ENCODE measurements at regions not wholly inside any gene's neighbourhood (a gene's known extent, or its start where the extent isn't known, plus 50 kb on each side); places are given as distances from the start of the nearest gene placed in this dataset.

DNA sequence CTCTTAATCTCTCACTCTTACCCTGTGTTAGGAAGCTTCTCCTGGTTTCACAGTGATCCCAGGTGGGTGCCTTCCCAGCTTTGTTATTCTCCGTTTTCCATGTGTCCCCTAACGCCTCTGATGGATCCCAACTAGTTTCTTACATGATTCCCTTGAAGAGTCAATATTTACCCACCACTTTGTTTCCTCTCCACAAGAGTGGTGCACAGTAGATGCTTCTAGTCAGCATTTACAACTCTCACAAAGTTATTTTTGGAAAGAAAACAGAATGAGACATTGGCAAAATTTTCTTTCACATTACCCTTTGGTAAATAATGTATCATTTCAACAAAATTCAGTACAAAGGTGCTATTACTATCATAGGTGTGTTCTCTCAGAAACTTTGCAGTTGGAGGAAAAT lies 1611.1 kb upstream of the ZEB2 start:
- DNase-seq (ENCODE audit: low spot score in 2 of 2) = no peak
- intact Hi-C loops (cut with DNase I; ENCODE audit: low total_unique reads) = loop anchor here (10.0 kb wide), 1 partner anchor 606 kb away; no protein-coding TSS in a partner anchor

DNA sequence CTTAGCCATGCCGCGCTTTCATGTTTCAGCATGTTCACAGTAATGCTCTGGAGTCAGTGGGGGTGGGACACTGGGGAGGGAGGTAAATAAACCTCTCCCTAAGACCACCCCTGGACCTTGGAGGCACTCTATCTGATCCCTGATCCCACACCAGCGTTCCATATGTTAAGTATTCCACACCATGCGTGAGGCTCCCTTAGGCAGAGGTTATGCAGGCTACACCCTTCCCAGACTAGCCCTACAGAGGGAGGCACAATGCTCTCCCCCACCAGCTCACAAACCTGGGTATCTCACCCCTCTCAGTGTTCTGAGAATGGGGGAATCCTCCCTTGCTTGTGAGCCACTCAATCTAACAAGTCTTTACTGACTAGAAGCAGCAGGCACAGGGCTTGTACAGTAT lies 1610.4 kb upstream of the ZEB2 start:
- TF ChIP-seq, protein P1, sequence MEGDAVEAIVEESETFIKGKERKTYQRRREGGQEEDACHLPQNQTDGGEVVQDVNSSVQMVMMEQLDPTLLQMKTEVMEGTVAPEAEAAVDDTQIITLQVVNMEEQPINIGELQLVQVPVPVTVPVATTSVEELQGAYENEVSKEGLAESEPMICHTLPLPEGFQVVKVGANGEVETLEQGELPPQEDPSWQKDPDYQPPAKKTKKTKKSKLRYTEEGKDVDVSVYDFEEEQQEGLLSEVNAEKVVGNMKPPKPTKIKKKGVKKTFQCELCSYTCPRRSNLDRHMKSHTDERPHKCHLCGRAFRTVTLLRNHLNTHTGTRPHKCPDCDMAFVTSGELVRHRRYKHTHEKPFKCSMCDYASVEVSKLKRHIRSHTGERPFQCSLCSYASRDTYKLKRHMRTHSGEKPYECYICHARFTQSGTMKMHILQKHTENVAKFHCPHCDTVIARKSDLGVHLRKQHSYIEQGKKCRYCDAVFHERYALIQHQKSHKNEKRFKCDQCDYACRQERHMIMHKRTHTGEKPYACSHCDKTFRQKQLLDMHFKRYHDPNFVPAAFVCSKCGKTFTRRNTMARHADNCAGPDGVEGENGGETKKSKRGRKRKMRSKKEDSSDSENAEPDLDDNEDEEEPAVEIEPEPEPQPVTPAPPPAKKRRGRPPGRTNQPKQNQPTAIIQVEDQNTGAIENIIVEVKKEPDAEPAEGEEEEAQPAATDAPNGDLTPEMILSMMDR (IDR thresholded peaks at IDR 0.05) = no peak
- TF ChIP-seq POLR2A (IDR thresholded peaks at IDR 0.05) (no peak), POLR2AphosphoS5 (IDR thresholded peaks at IDR 0.05) (no peak)
- intact Hi-C loops (cut with DNase I; ENCODE audit: low total_unique reads) = loop anchor here (10.0 kb wide), 1 partner anchor 605 kb away; no protein-coding TSS in a partner anchor
- Histone ChIP-seq H3K27me3 (no peaks in the 10 kb centered on the region), H3K4me3 (no peak overlapping the region), H3K36me3 (no peaks in the 10 kb centered on the region), H3K9me3 (no peaks in the 10 kb centered on the region), H3K4me1 (no peaks in the 10 kb centered on the region), H3K27ac (no peak overlapping the region)
- DNase-seq (ENCODE audit: low spot score in 2 of 2) = no peak

More for the DNA sequence above, 1611.1 kb upstream of the ZEB2 start:
- no peaks in the 10 kb centered on the region for H3K4me1 ChIP-seq
- no peak overlapping the region for H3K27ac ChIP-seq
- no peak overlapping the region for H3K4me3 ChIP-seq
- no peaks in the 10 kb centered on the region for H3K9me3 ChIP-seq
- TF ChIP-seq POLR2AphosphoS5 (IDR thresholded peaks at IDR 0.05) (no peak), POLR2A (IDR thresholded peaks at IDR 0.05) (no peak)
- TF ChIP-seq, protein P1 (IDR thresholded peaks at IDR 0.05) = no peak
- H3K36me3 ChIP-seq = no peaks in the 10 kb centered on the region
- H3K27me3 ChIP-seq = no peaks in the 10 kb centered on the region

DNA sequence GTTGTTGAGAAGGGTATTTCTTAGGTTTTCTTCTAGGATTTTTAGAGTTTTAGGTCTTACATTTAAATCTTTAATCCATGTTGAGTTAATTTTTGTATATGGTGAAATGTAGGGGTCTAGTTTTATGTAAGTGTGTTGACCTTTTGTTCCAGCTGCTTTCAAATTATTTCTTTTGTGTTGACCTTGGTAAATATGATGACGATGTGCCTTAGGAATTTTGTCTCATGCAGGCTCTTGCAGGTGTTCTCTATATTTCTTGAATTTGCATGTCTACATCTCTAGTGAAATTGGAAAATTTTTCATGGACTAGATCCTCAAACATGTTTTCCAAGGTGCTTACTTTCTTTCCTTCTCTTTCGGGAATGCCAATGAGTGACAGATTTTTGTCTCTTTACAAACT lies 1609.3 kb upstream of the ZEB2 start:
- no peaks in the 10 kb centered on the region for H3K36me3 ChIP-seq
- DNase-seq (ENCODE audit: low spot score in 2 of 2) = no peak
- no peaks in the 10 kb centered on the region for H3K4me1 ChIP-seq
- no peak for TF ChIP-seq POLR2A (IDR thresholded peaks at IDR 0.05)
- TF ChIP-seq, protein P1 (IDR thresholded peaks at IDR 0.05) = no peak
- no peaks in the 10 kb centered on the region for H3K27me3 ChIP-seq
- intact Hi-C loops (cut with DNase I; ENCODE audit: low total_unique reads) = no loop called here
- H3K9me3 ChIP-seq = no peaks in the 10 kb centered on the region
- H3K4me3 ChIP-seq = no peak overlapping the region
- no peak overlapping the region for H3K27ac ChIP-seq

DNA sequence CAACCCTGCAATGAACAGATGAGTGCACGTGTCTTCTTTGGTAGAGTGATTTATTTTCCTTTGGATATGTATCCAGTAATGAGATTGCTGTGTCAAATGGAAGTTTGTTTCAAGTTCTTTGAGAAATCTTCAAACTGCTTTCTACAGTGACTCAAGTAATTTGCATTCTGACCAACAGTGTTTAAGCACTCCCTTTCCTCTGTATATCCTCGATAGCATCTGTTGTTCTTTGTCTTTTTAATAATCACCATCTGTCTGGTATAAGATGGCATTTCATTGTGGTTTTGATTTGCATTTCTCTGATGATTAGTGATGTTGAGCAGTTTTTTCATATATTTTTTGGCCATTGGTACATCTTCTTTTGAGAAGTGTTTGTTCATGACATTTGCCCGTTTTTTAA lies 1608.3 kb upstream of the ZEB2 start:
- Histone ChIP-seq H3K4me1 (no peaks in the 10 kb centered on the region), H3K27ac (no peak overlapping the region), H3K36me3 (no peaks in the 10 kb centered on the region), H3K4me3 (no peak overlapping the region), H3K27me3 (no peaks in the 10 kb centered on the region), H3K9me3 (no peaks in the 10 kb centered on the region)
- no peak for DNase-seq (ENCODE audit: low spot score in 2 of 2)
- intact Hi-C loops (cut with DNase I; ENCODE audit: low total_unique reads) = no loop called here
- no peak for TF ChIP-seq POLR2A (IDR thresholded peaks at IDR 0.05)
- TF ChIP-seq, protein P1 (IDR thresholded peaks at IDR 0.05) = no peak
- no peak for TF ChIP-seq POLR2AphosphoS5 (IDR thresholded peaks at IDR 0.05)

DNA sequence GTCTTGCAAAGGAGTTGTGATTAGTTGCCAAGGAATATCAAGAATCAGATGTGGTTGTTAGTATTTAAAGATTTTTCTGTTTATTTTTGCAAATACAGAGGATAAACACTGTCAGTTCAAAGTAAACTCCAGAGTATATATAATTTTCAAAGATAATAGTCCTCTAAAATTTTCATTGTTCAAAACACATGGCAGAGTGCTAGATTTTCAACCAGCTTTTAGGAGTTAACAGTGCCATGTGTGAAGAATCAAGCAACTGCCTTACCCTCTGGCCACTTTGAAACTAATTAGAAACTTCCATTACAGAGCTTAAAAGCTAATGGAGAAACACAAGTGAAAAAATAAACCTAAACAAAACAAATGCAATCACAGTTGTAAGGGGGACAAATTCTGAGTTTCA lies 1605.6 kb upstream of the ZEB2 start:
- Histone ChIP-seq H3K27me3 (no peaks in the 10 kb centered on the region), H3K9me3 (no peaks in the 10 kb centered on the region), H3K4me3 (no peak overlapping the region), H3K27ac (no peak overlapping the region), H3K36me3 (no peaks in the 10 kb centered on the region), H3K4me1 (no peaks in the 10 kb centered on the region)
- TF ChIP-seq POLR2AphosphoS5 (IDR thresholded peaks at IDR 0.05) (no peak), POLR2A (IDR thresholded peaks at IDR 0.05) (no peak)
- TF ChIP-seq, protein P1 (IDR thresholded peaks at IDR 0.05) = no peak
- DNase-seq (ENCODE audit: low spot score in 2 of 2) = no peak
- intact Hi-C loops (cut with DNase I; ENCODE audit: low total_unique reads) = no loop called here
